ENCODE measurements at regions not wholly inside any gene's neighbourhood (a gene's known extent, or its start where the extent isn't known, plus 50 kb on each side); places are given as distances from the start of the nearest gene placed in this dataset.

- TF ChIP-seq BCL11A (IDR thresholded peaks at IDR 0.05; ENCODE audit: low read depth in 2 of 2, low read length in 2 of 2), result no peak
- no peak for TF ChIP-seq EP300 (IDR thresholded peaks at IDR 0.05; ENCODE audit: borderline replicate concordance in 1 of 2, low read depth in 2 of 2, low read length in 2 of 2)
- TF ChIP-seq NRF1 (IDR thresholded peaks at IDR 0.05; ENCODE audit: low read depth, low read length), result no peak
- TF ChIP-seq JUN (IDR thresholded peaks at IDR 0.05; ENCODE audit: low read depth, low read length), result no peak
- TF ChIP-seq SIN3A (conservative IDR thresholded peaks at IDR 0.05 in 1 of 2, IDR thresholded peaks at IDR 0.05 in 1 of 2; ENCODE audit: low read depth in 1 of 2, low read length in 2 of 2), result no peak
- no peak for TF ChIP-seq ATF2 (IDR thresholded peaks at IDR 0.05; ENCODE audit: low read length)
- TF ChIP-seq ZNF274 (IDR thresholded peaks at IDR 0.05; ENCODE audit: borderline replicate concordance, extremely low read depth, low read length), result no peak
- no peak for TF ChIP-seq POLR2A (IDR thresholded peaks at IDR 0.05; ENCODE audit: control extremely low read depth in 1 of 2, low read depth in 2 of 2, low read length in 2 of 2)
Measured at GRCh38 chr13:100837631-100838030, 163.0 kb upstream of the TMTC4 start.
